T-helper 1 cell (primary cell): ENCODE measurements at regions not wholly inside any gene's neighbourhood (a gene's known extent, or its start where the extent isn't known, plus 50 kb on each side); places are given as distances from the start of the nearest gene placed in this dataset.

Experiments
- DNase-seq, 5 donors: peaks; one replicate each; pipeline ENCODE4 v3.0.0-alpha.2; 2012 to 2020

DNA sequence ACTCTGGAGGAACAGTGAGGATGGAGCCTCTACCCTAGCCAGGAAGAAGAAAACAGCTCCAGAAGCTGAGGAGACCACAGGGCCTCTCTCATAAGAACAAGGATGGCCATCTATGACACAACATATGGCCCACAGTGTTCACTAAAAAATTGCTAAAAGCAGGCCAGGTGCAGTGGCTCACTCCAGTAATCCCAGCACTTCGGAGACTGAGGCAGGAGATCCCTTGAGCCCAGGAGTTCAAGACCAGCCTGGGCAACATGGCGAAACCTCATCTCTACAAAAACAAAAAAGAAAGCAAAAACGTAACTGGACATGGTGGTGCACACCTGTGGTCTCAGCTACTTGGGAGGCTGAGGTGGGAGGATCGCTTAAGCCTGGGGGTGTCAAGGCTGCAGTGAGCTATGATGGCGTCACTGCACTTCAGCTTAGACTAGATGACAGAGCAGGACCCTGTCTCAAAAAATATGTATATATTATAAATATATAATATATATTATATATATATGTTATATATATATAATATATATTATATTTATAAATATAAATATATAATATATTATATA, 103.1 kb downstream of the TOMM20 start:
- no peak for DNase-seq

DNA sequence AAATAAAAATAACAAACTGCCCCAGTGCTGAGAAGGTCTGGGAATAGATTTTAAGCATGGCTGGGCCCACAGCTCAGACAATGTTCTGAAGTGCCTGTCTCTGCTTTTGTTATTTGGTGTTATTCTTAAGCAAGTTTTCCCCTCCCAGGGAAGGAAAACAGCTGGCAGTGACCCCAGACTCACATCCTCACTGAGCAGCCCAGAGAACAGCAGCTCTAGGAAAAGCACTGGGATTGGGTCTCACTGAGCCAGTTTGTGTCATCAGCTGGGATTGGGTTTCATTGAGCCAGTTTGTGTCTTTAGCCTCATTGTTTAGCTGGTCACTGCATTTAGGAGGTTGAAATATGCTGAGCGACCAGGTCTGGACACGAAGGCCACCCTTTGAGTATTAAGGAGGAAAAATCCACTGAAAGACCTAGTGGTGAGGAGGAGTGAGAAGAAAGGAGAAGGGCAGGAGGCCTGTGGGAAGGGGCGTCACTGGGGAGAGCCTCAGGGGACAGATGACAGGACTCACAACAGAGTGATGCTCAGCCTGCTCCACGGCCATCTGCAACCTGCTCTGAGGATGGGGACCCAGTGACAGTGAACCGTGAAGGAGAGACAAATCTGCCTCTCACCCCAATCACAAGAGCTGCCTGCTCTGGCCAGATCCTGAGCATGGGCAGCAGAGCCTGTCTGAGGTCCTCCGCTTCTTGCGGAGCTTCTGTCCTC, 103.8 kb downstream of the TOMM20 start:
- DNase-seq, result no peak

DNA sequence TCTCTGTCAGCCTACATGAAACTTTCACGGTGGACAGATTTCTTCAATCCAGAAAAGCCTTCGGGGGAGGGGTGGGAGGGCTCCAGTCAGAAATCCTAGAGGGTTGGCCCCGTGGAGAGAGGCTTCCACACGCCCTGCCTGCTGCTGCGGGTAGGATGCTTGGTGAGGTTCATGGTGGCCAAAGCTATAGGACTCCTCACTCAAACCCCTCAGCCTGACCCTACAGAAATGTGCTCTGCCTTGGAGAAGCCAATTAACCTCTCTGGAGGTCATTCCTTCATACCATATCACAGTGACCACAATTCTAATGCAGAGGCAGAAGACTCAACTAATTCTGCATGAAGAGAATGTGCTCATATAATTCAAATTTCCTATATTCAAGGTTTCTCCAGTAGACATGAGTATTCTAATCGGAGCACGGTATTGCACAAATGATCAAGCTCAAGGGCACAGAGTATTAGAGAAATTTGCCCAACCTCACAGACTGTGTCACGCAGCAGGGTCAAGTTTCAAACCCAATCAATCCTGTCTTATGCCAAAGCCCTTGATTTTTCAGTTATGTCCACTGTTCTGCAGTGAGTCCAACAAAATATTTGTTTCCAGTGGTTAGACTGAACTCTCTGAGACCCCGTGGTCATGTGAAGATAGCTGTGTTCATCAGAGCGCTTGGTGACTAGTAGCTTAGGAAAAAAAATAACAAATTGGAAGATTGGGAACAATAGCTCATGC, 104.8 kb downstream of the TOMM20 start:
- DNase-seq, result no peak

DNA sequence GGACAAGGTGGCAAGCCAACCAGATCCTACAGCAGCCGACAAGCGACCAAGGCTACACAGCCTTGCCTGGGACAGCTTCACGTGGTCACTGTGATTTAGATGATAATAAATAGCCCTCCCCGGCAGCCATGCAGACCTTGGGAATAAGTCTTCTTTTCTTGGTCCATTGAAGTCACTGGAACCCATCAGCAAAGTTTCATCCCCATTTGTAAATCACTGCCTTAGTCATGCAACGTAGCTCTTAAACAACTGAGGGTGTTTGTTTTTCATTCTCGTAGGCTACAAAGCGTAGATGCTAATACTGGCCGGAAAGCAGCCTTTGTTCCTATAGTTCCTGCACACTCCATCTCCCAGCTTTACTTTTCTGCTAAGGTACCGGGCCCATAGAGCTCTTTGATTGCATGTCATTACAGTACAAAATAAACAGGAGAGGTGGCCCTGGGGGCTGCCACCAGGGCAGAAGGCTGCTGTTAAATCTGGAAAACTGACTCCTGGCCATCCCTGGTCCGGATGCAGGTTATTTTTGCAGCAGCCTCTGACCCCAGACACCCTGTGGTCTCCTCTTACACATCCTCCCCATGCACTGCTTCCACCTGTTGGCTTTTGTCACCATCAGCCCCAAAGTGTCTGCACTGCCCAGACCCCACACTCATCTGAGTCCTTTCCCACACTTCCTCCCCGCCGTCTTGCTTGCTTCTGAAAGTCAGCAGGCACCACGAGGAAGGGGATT, 105.5 kb downstream of the TOMM20 start:
- DNase-seq, result no peak

DNA sequence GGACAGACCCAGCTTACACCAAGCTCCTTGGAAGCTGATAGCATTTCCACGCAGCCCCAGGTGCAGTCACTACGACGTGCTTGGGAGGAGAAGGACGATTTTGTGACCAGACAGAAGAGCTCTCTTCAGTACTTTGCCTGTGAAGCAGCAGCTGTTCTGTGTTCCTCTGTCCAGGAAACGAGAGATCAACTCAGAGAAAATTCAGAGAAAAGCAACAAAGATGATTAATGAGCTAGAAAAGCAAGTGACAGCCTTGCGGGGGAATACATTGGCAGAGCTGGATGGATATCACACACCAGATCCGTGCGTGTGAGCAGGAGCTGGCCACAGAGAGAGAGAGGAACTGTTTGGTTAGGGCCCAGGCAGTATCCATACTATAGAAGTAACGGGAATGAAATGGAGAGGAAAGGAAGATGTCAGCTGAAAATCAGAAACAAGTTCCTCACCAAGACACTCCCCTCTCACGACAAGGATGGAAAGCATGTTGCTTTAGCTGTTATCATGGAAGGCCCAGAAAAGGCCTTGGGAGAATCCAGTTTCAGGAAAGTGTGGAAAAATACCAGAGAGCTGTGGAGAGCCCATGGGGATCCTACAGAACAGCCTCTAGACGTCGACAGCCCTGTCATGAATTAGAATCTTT, 106.2 kb downstream of the TOMM20 start:
- DNase-seq, result no peak

DNA sequence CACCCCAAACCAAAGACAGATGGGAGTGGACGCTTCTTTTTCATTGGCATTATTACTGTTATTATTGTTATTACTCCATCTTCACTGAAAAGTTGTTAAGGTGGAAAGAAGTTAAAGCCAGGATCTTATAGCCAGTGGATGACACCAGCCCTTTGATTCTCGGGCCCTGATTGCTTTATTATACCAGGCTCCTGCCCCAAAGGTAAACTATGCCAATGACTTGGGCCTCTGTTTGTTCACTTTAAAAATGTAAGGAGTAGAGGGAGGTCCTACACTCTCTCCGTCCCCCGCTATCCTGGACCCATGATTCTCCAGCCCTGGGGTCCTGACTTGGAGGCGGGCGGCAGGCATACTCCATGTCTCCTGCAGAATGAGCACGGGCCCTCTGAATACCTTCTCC, 106.8 kb downstream of the TOMM20 start:
- DNase-seq, result no peak

DNA sequence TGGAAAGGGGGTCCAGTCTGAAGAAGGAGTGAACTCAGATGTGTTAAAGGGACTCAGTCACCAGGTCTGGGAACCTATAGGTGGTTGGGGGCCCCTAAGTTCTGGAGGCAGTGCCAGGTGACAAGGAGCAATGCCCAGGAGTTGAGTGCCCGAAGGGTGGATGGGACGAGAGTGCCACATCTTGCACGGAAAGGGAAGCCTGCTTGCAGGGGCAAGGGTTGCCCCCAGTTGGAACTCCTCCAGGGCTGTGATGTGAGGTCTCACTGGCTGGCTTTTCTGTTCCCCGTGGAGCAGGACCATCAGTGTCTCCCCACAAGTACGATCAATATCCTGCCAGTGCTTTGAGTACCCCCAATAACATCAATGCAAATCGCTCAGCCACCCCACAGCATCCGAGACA, 107.3 kb downstream of the TOMM20 start:
- no peak for DNase-seq

DNA sequence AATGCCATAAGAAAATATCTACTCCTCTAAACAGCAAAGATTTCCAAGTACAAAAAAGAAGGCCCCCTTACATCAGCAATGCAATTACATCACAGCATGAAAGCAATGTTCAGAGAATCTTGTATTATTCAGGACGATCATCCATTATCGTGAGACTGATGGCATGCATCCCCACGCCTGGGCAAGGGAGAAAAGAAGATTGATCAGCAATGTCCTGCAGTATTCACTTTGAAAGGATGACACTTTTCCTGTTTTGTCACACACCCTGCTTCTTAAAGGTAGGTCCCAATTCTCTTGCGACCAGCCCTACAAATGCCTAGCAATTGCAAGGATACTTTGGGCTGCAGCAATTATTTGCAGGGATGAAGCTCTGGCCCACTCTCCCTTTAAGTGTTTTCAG, 108.7 kb downstream of the TOMM20 start:
- no peak for DNase-seq

DNA sequence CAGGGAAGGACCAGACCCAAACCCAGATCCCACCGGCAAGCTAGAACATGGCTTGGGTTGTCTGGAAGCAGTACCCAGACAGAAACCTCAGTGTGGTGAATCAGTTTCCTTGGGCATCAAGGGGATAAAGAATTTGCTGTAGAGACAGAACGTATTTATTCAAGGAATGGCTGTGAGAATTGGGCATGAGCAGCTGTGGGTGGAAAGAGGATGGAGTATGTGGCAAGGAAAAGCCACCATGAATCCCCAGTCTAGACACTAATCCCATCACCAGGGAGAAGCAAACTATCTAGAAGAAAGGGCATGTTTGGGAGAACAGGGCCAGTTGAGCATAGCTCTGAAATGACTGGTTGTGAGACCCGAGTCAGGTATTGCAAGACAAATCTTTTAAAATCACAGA, 109.2 kb downstream of the TOMM20 start:
- DNase-seq, result no peak

DNA sequence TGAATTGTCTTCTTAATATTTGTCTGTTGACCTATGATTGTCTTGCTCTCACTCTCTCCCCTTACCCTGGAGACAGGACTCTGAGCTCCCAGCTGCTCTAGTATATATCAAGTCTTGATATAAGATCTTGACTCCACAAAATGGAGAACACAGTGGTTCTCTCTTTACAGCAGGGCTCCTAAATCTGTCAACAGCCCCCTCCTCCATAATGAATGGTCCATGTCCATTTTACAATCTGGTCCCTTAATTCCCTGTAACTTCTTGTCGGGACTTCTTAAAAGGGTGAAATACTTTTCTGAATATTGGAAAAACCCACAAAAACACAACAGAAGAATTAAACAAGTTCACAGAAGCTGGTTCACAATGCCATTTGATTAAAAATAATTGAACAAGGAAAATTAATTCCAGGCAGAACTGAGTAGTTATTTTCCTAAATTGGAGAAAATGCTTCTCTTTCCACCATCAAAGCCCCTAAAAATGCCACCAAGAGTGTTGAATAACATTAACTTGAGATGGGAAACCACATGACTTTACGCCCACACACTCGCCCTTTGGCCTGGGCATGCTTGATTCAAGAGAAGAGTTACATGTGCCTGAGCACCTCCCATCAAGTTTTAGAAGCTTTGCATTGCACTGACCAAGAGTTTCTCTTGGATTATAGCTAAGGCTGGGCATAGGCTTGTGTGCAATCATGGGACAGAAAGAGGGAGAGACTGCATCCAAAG, 109.8 kb downstream of the TOMM20 start:
- DNase-seq, result no peak

DNA sequence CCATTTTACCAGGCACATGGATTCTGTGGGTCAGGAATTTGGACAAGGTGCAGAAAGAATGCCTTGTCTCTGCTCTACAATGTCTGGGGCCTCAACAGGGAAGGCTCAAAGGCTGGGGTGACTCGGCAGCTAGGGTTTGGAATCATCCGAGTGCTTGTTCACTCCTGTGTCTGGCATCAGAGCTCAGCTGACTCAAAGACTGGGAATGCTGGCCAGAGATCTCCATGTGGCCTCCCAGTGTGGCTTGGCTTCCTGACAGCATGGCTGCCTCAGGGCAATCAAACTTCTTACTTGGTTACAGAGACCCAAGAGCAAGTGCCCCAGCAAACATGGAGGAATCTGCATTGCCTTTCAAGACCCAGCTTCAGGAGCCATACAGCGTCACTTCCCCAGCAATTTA, 110.5 kb downstream of the TOMM20 start:
- no peak for DNase-seq

DNA sequence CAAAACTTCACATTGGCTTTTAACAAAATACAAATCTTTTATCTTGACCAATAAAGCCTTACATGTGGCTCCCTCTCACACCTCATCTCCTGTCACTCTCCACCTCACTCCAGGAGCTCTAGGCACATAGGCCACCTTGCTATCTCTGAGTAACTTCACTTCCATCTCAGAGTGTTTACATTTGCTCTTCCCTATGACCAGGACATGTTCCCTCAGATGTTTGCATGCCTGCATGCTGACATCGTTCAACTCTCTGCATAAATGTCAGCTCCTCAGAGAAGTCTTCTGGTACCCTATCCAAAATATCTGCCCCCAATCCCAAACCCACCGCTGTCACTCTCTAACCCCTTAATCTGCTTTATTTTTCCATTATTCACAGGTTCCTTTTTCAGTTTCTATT, 110.9 kb downstream of the TOMM20 start:
- DNase-seq, result no peak

DNA sequence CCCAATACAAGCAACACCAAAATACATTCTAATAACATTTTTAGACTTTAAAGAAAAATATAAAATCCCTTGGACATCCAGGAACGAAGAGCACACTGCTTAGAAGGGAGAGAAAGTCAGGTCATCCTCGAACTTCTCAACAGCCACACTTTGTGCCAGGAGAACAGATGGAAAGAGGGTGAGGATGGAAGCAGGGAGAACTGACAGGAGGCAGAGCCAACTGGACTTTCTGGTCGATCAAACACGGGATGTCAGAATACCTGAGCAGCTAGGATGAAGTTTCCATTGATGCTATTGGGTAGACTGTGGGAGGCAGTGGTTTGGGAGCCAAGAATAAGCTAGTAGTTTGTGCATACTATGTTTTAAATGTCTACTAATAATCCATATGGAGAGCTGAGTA, 111.4 kb downstream of the TOMM20 start:
- DNase-seq, result no peak

DNA sequence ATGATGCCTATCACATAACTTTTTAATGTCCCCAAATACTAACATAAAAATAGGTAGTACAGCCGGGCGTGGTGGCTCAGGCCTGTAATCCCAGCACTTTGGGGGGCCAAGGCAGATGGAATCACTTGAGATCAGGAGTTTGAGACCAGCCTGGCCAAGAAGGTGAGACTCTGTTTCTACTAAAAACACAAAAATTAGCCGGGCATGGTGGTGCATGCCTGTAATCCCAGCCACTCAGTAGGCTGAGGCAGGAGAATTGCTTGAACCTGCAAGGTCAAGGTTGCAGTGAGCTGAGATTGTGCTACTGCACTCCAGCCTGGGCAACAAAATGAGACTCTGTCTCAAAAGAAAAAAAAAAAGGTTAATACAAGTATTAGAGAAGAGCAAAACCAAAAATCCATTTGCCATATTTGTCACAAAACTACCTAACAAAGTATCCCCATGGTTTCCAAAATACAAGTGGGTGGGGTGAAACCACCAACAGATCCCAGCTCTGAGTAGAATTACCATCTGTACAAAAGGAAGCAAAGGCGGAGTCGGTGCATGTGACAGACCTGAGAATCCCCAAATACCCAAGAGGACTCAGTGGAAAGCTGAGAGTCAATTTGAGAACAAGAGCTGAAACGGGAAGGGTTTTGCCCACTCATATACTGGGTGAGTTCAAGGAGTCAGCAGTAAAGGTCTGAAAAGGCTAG, 113.2 kb downstream of the TOMM20 start:
- peak in 1 of 5 donors; percentile 70 for DNase-seq

DNA sequence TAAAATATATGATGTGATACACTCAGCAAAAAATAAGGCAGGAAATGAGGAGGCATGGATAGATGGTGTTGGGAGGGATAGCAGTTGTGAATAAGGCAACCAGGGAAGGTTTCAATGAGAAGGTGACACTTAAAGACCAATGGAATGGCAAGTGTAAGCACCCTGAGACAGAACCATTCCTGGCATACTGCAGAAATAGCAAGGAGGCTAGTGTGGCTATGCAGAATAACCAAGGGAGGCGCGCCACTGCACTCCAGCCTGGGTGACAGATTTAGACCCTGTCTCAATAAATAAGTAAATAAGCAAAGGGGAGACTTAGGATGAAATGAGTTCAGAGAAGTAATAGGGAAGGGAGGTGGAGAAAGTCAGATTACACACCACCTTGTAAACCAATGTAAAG, 113.9 kb downstream of the TOMM20 start:
- no peak for DNase-seq

DNA sequence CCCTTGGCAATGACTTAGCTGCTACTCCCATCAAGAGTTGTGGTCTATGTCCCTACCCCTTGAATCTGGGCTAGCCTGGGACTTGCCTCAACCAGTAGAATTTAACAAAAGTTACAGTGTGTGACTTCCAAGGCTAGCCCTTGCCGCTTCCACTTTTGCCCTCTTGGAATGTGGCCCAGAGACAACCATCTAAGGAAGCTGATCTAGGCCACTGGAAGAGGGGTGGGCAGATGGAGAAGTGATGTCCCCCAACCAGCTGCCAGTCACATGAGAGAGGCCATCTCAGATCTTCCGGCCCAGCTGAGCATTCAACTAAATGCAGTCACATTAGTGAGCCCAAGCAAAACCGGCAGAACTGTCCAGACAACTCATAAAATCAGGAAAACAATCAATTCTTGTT, 115.1 kb downstream of the TOMM20 start:
- no peak for DNase-seq

DNA sequence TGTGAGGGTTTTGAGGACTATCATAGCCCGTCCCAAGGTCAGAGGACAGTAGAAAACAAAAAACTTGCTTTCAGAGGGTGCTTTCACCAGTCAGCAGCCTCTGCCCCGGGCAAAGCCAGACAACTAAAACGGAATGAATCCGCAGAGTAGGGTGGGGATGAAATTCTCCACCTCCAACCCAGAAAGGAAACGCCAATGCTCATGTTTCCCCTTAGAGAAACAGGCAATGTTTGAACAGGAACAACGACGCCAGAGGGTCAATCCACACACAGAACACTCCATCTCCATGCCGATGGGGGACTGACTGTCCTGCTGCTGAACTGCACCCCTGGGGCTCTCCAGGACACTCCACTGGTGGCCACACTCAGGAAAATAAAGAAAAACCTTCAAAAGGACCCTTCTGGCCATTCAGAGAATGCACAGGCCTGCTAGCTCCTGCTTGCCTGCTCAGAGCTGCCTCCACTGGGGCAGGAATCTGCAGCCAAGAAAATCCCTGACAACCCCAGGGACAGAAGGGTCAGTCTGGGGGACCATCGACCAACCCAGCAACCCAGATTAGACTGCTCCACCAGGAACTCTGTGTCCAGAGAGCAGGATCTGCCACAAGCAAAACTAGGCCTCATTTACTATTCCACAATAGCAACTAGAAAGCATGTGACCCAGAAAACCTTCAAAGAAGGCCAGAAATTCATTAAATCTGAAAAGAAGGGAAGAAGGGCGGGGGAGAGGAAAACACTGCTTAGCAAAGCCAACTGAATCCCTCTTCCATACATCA, 116.0 kb downstream of the TOMM20 start:
- DNase-seq, result peak in 1 of 5 donors; percentile 7

DNA sequence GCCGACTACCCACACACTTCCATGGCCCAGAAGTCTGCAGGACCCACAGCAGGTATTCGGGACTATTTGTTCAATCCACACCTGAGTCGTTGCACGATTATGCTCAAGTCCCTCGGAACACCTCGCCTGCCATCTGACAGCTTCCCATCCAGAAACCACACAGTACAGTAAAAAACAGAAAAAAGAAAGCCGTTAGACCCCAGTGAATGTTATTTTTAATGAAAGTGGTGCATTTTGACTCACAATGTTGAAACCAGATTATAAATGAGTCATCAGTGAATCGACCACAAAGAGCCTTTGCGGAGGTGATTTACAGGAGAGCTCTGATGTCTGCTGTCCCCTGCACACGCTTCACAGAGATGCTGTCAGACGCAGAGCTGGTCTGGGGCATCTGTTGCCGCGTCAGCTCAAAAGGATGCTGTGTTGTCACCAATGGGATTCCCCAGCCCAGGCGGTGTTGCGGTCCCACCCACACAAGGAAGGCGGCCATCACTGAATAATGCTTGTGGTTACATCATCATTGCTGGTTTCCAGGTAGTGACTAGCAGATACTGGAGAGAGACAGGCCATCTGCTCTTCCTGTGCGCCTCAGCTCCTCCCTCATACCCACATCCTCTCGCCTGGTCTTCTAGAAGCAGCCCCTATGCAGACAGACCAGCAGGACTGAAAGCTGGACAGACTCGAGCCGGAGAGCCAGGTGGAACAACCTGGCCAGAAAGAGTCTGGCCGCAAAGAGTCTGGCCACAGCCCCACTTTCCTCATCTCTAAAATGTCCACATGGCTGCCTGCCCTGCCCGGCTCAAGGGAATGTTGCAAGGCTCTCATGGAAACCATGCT, 116.8 kb downstream of the TOMM20 start:
- peak; percentile 86 to 100 (median 89) for DNase-seq

DNA sequence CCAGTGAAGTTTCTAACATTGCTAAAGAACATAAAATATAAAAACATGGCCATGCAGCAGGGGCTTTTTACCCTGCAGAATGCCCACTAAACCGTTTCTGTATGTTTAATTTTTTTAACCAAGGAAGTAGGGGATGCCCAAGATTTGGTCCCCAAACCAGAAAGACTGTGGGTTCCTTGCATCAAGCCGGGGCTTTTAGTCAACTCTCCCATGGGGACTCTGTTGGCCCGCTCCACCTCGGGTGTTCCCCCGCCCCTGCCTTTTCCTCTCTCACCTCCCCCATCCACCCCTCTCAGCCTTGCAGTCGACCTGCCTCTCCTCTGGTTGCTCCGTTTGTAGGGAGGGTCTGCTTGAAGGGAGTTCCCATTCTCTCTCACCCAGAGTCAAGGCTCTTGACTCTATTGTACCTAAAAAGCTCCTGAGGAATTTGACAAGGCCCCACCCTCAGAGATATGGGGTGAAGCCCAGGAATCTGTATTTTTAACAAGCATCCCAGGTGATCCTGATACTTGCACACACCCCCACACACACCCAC, 117.5 kb downstream of the TOMM20 start:
- DNase-seq, result peak in 4 of 5 donors; percentile 31 to 70 (median 44)
